ENCODE measurements at regions not wholly inside any gene's neighbourhood (a gene's known extent, or its start where the extent isn't known, plus 50 kb on each side); places are given as distances from the start of the nearest gene placed in this dataset.

- no peak for ATAC-seq
Observed at GRCh38 chr3:130569461-130570365, 52.7 kb downstream of the COL6A6 start.

- ATAC-seq, result no peak
Observed at GRCh38 chr3:130572769-130573168, 55.8 kb downstream of the COL6A6 start.

- no peak for ATAC-seq
Observed at GRCh38 chr3:130576375-130577266, 59.6 kb downstream of the COL6A6 start.

- ATAC-seq, result no peak
Observed at GRCh38 chr3:130582457-130583153, 65.6 kb downstream of the COL6A6 start.

- ATAC-seq, result peak in 1 of 2 donors; percentile 41
Observed at GRCh38 chr3:130594749-130595148, 77.8 kb downstream of the COL6A6 start.

GRCh38 chr3:130596484-130596883, 79.5 kb downstream of the COL6A6 start:
- ATAC-seq, result no peak

GRCh38 chr3:130601442-130601971, 84.5 kb downstream of the COL6A6 start:
- ATAC-seq, result no peak

- no peak for ATAC-seq
Observed at GRCh38 chr3:130604806-130605205, 87.8 kb downstream of the COL6A6 start.

- ATAC-seq, result no peak
Observed at GRCh38 chr3:130606336-130606735, 89.4 kb downstream of the COL6A6 start.

- no peak for ATAC-seq
Observed at GRCh38 chr3:130607553-130608154, 90.7 kb downstream of the COL6A6 start.

GRCh38 chr3:130609166-130609979, 92.4 kb downstream of the COL6A6 start:
- no peak for ATAC-seq

GRCh38 chr3:130619196-130619595, 102.2 kb downstream of the COL6A6 start:
- no peak for ATAC-seq

GRCh38 chr3:130621824-130622223, 104.8 kb downstream of the COL6A6 start:
- ATAC-seq, result no peak

GRCh38 chr3:130626049-130626448, 109.1 kb downstream of the COL6A6 start:
- no peak for ATAC-seq

- ATAC-seq, result no peak
Observed at GRCh38 chr3:130627143-130627855, 110.3 kb downstream of the COL6A6 start.

- no peak for ATAC-seq
Observed at GRCh38 chr3:130627882-130628281, 110.9 kb downstream of the COL6A6 start.
